IMR-90 (cell line): ENCODE measurements at regions not wholly inside any gene's neighbourhood (a gene's known extent, or its start where the extent isn't known, plus 50 kb on each side); places are given as distances from the start of the nearest gene placed in this dataset.

ENCODE experiments used
- ATAC-seq: fragments of 200-7000 bp; cut with Tn5 transposase; 2 replicates; pipeline ENCODE4 v1.9.1; 2020; ENCODE audit warnings: low read depth, mild to moderate bottlenecking, moderate library complexity
- BruUV-seq: library from RNA; stranded (reverse); fragments of 400-500 nt; replicated peaks from 2 replicates; lab custom pipeline; 2021; lab: Mats Ljungman, UMichigan
- CTCF ChIA-PET: fragments of 300-600 bp; formaldehyde crosslinking; extraction: SDS; loops from one replicate; lab custom pipeline; 2021; ENCODE audit warnings: antibody characterized with exemption; lab: Yijun Ruan, JAX
- POLR2A ChIA-PET: fragments of 300-600 bp; sonication (Branson Sonifier 250); formaldehyde crosslinking; loops from one replicate; lab custom pipeline; 2022; ENCODE audit warnings: antibody characterized with exemption; ENCODE audit not compliant: unreplicated experiment; lab: Charles Lee
- DNase-seq: peaks from one replicate; pipeline ENCODE4 v3.0.0; 2013
- H2AFZ ChIP-seq: replicated peaks from 2 replicates; pipeline ENCODE3; 2013; ENCODE audit warnings: low read length, mild to moderate bottlenecking; ENCODE audit not compliant: poor library complexity
- H2AK5ac ChIP-seq: 2 replicates; pipeline ENCODE4 v1.6.1; 2013; ENCODE audit warnings: low read depth, low read length, inconsistent platforms
- H2AK9ac ChIP-seq: replicated peaks from 2 replicates; pipeline ENCODE3; 2013; ENCODE audit warnings: mild to moderate bottlenecking, low read depth, low read length, moderate library complexity; ENCODE audit not compliant: poor library complexity
- H2BK120ac ChIP-seq: 2 replicates; pipeline ENCODE4 v1.6.1; 2013; ENCODE audit warnings: low read depth, low read length, inconsistent platforms
- H2BK15ac ChIP-seq: 3 replicates; pipeline ENCODE4 v1.6.1; 2013; ENCODE audit warnings: low read depth, low read length, inconsistent platforms
- H2BK20ac ChIP-seq: 2 replicates; pipeline ENCODE4 v1.6.1; 2013; ENCODE audit warnings: low read depth, mild to moderate bottlenecking, inconsistent platforms, low read length, moderate library complexity
- H2BK5ac ChIP-seq: 2 replicates; pipeline ENCODE4 v1.6.1; 2013; ENCODE audit warnings: mild to moderate bottlenecking, low read depth, low read length, inconsistent platforms; ENCODE audit not compliant: poor library complexity, severe bottlenecking
- H3K14ac ChIP-seq: replicated peaks from 2 replicates; pipeline ENCODE4 v1.6.1; 2013; ENCODE audit warnings: low read depth, low read length, inconsistent platforms
- H3K18ac ChIP-seq: 2 replicates; pipeline ENCODE4 v1.6.1; 2013; ENCODE audit warnings: low read depth, low read length, control low read depth
- H3K23ac ChIP-seq: 2 replicates; pipeline ENCODE4 v1.6.1; 2013; ENCODE audit warnings: low read depth, low read length, inconsistent platforms
- H3K27ac ChIP-seq: 2 replicates; pipeline ENCODE4 v1.5.1; 2013; ENCODE audit warnings: mild to moderate bottlenecking, control low read depth, low read length; ENCODE audit not compliant: insufficient read depth
- H3K27me3 ChIP-seq: 2 replicates; pipeline ENCODE4 v1.6.1; 2013; ENCODE audit warnings: low read length; ENCODE audit not compliant: control insufficient read depth, insufficient read depth
- H3K36me3 ChIP-seq: 2 replicates; pipeline ENCODE4 v1.6.1; 2013; ENCODE audit warnings: low read length, mixed read lengths; ENCODE audit not compliant: control insufficient read depth, insufficient read depth
- H3K4ac ChIP-seq: 2 replicates; pipeline ENCODE4 v1.6.1; 2013; ENCODE audit warnings: low read depth, low read length, inconsistent platforms
- H3K4me1 ChIP-seq: 2 replicates; pipeline ENCODE4 v1.6.1; 2013; ENCODE audit warnings: low read length, mixed read lengths; ENCODE audit not compliant: control insufficient read depth, insufficient read depth
- H3K4me2 ChIP-seq: 2 replicates; pipeline ENCODE4 v1.6.1; 2013; ENCODE audit warnings: low read depth, mild to moderate bottlenecking, control low read depth, low read length, moderate library complexity
- H3K4me3 ChIP-seq: 2 replicates; pipeline ENCODE4 v1.5.1; 2013; ENCODE audit warnings: low read depth, mild to moderate bottlenecking, control low read depth, low read length, moderate library complexity; ENCODE audit not compliant: insufficient read depth
- H3K56ac ChIP-seq: 2 replicates; pipeline ENCODE4 v1.6.1; 2013; ENCODE audit warnings: low read length, inconsistent platforms; ENCODE audit not compliant: insufficient read depth; ENCODE audit errors: extremely low read depth
- H3K79me1 ChIP-seq, 2 experiments: 2 replicates each; pipeline ENCODE4 v1.6.1; 2013; ENCODE audit warnings: low read length in 2 of 2, inconsistent platforms in 1 of 2, low read depth in 1 of 2
- H3K9ac ChIP-seq: 2 replicates; pipeline ENCODE4 v1.6.1; 2013; ENCODE audit warnings: low read depth, low read length, control low read depth
- H3K9me1 ChIP-seq: 2 replicates; pipeline ENCODE4 v1.6.1; 2013; ENCODE audit warnings: low read length, inconsistent platforms; ENCODE audit not compliant: insufficient read depth
- H3K9me3 ChIP-seq: 2 replicates; pipeline ENCODE4 v1.6.1; 2013; ENCODE audit warnings: low read length; ENCODE audit not compliant: control insufficient read depth, insufficient read depth
- H4K20me1 ChIP-seq: 2 replicates; pipeline ENCODE4 v1.6.1; 2013; ENCODE audit warnings: low read length, inconsistent platforms; ENCODE audit not compliant: insufficient read depth
- H4K5ac ChIP-seq: 2 replicates; pipeline ENCODE4 v1.6.1; 2013; ENCODE audit warnings: mild to moderate bottlenecking, low read depth, low read length, control low read depth
- H4K8ac ChIP-seq, 2 experiments: 2 replicates each; pipeline ENCODE4 v1.6.1; 2013; ENCODE audit warnings: low read depth in 2 of 2, low read length in 2 of 2, control low read depth in 1 of 2, inconsistent platforms in 1 of 2
- H4K91ac ChIP-seq: 2 replicates; pipeline ENCODE4 v1.6.1; 2013; ENCODE audit warnings: low read depth, low read length, inconsistent platforms; ENCODE audit not compliant: insufficient read depth
- BHLHE40 ChIP-seq: fragments of 150-350 bp; IDR thresholded peaks from 2 replicates; pipeline ENCODE4 v1.6.1; 2016; ENCODE audit warnings: mild to moderate bottlenecking, low read depth, low read length
- CEBPB ChIP-seq: IDR thresholded peaks from 2 replicates; pipeline ENCODE4 v1.6.1; 2012; ENCODE audit warnings: low read depth, low read length, improper control_type of control experiment
- CHD1 ChIP-seq: IDR thresholded peaks from 2 replicates; pipeline ENCODE4 v1.6.1; 2012; ENCODE audit warnings: low read depth, low read length, improper control_type of control experiment
- CTCF ChIP-seq: conservative IDR thresholded peaks from 2 replicates; pipeline ENCODE4 v1.5.1; 2012; ENCODE audit warnings: mild to moderate bottlenecking, low read depth, low read length, improper control_type of control experiment
- ELK1 ChIP-seq: fragments of 150-350 bp; IDR thresholded peaks from 2 replicates; pipeline ENCODE4 v1.6.1; 2016; ENCODE audit warnings: low read depth, mild to moderate bottlenecking, low read length, moderate library complexity, borderline replicate concordance
- FOS ChIP-seq: fragments of 150-350 bp; IDR thresholded peaks from 2 replicates; pipeline ENCODE4 v1.6.1; 2016; ENCODE audit warnings: low read depth, low read length
- MAFK ChIP-seq: IDR thresholded peaks from 2 replicates; pipeline ENCODE4 v1.6.1; 2012; ENCODE audit warnings: low read depth, low read length, improper control_type of control experiment
- MAZ ChIP-seq: IDR thresholded peaks from 2 replicates; pipeline ENCODE4 v1.6.1; 2012; ENCODE audit warnings: low read depth, mild to moderate bottlenecking, low read length, improper control_type of control experiment, moderate library complexity, borderline replicate concordance
- MXI1 ChIP-seq: IDR thresholded peaks from 2 replicates; pipeline ENCODE4 v1.6.1; 2012; ENCODE audit warnings: low read depth, mild to moderate bottlenecking, low read length, moderate library complexity, borderline replicate concordance
- NFE2L2 ChIP-seq: fragments of 150-350 bp; IDR thresholded peaks from 2 replicates; pipeline ENCODE4 v1.6.1; 2016; ENCODE audit warnings: low read depth, mild to moderate bottlenecking, low read length
- POLR2A ChIP-seq: IDR thresholded peaks from 2 replicates; pipeline ENCODE4 v1.6.1; 2012; ENCODE audit warnings: mild to moderate bottlenecking, low read depth, low read length
- RAD21 ChIP-seq: IDR thresholded peaks from 2 replicates; pipeline ENCODE4 v1.6.1; 2012; ENCODE audit warnings: low read length, improper control_type of control experiment
- RCOR1 ChIP-seq: IDR thresholded peaks from 2 replicates; pipeline ENCODE4 v1.6.1; 2012; ENCODE audit warnings: mild to moderate bottlenecking, low read length, improper control_type of control experiment; ENCODE audit not compliant: insufficient replicate concordance
- RFX5 ChIP-seq: IDR thresholded peaks from 2 replicates; pipeline ENCODE4 v1.8.0; 2012; ENCODE audit warnings: low read depth, mild to moderate bottlenecking, low read length, moderate library complexity
- SMC3 ChIP-seq: fragments of 150-350 bp; IDR thresholded peaks from 2 replicates; pipeline ENCODE4 v1.6.1; 2016; ENCODE audit warnings: low read depth, mild to moderate bottlenecking, antibody characterized with exemption, low read length, moderate library complexity
- USF2 ChIP-seq: fragments of 150-350 bp; IDR thresholded peaks from 2 replicates; pipeline ENCODE4 v1.6.1; 2017; ENCODE audit warnings: mild to moderate bottlenecking, antibody characterized with exemption, low read length, low read depth
- dilution Hi-C: fragments of 300-500 bp; cut with HindIII; formaldehyde crosslinking; loops from one replicate; pipeline ENCODE4 v1.14.3; 2018; ENCODE audit warnings: low sequenced_read_pairs; ENCODE audit not compliant: unreplicated experiment
- in situ Hi-C: fragments of 300-500 bp; cut with MboI; formaldehyde crosslinking; loops from 3 replicates; pipeline ENCODE4 v1.14.3; 2019; ENCODE audit warnings: low sequenced_read_pairs, inconsistent platforms, mixed read lengths
- intact Hi-C: fragments of 100-400 bp; cut with micrococcal nuclease; formaldehyde crosslinking; loops from 2 replicates; pipeline ENCODE4 v1.10.0; 2022

- Histone ChIP-seq H3K36me3 (no peaks in the 10 kb centered on the region), H3K9ac (no peak overlapping the region), H3K4me2 (no peak overlapping the region), H4K8ac (no peak overlapping the region), H4K5ac (no peak overlapping the region), H2BK120ac (no peak overlapping the region), H2AFZ (no peak overlapping the region), H3K14ac (no peak overlapping the region), H3K23ac (no peak overlapping the region), H2BK5ac (no peak overlapping the region), H3K27ac (no peak overlapping the region), H2AK5ac (no peak overlapping the region), H3K4me3 (no peak overlapping the region), H3K27me3 (no peaks in the 10 kb centered on the region), H4K20me1 (no peaks in the 10 kb centered on the region), H3K4ac (no peak overlapping the region), H3K56ac (no peak overlapping the region), H3K9me3 (no peaks in the 10 kb centered on the region), H3K79me1 (no peaks in the 10 kb centered on the region), H3K4me1 (no peaks in the 10 kb centered on the region), H2AK9ac (no peak overlapping the region), H2BK20ac (no peak overlapping the region), H2BK15ac (no peak overlapping the region), H3K18ac (no peak overlapping the region), H3K9me1 (no peaks in the 10 kb centered on the region), H4K91ac (no peak overlapping the region)
- dilution Hi-C loops = no loop called here
- TF ChIP-seq BHLHE40 (no peak), CEBPB (no peak), RFX5 (no peak), NFE2L2 (no peak), MAZ (no peak), MAFK (no peak), CTCF (no peak), CHD1 (no peak), ELK1 (no peak), RAD21 (no peak), RCOR1 (no peak), FOS (no peak), SMC3 (no peak), POLR2A (no peak), MXI1 (no peak), USF2 (no peak)
- ChIA-PET POLR2A (no interaction called here), CTCF (no interaction called here)
- in situ Hi-C loops = no loop called here
- intact Hi-C loops = no loop called here
- no peak for DNase-seq
- no TSS peak for BruUV-seq
- no peak for ATAC-seq
Observed at GRCh38 chr2:119102964-119103363, 55.6 kb downstream of the C1QL2 start.
